ENCODE measurements at regions not wholly inside any gene's neighbourhood (a gene's known extent, or its start where the extent isn't known, plus 50 kb on each side); places are given as distances from the start of the nearest gene placed in this dataset.
"Not testable (repeated sequence)": the region's sequence is repeated elsewhere in the genome, so short reads cannot be mapped to it uniquely, and the experiment has no call there.

DNA sequence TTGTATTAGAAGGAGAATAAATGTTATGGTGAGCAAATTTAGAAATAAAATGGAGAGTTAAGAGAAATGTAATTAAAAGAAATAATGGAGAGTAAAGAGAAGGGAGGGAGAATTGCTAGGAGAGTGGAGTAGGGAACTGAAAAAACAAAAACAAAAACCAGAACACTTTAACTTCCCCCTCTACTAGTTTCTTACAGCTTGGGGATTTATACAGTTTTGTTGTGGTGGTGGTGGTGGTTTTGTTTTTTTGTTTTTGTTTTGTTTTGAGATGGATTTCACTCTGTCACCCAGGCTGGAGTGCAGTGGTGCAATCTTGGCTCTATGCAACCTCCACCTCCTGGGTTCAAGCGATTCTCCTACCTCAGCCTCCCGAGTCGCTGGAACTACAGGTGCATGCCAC is 322.4 kb downstream of the TMEM167A start:
- DNase-seq (ENCODE audit: low read depth in 2 of 2): no peak

DNA sequence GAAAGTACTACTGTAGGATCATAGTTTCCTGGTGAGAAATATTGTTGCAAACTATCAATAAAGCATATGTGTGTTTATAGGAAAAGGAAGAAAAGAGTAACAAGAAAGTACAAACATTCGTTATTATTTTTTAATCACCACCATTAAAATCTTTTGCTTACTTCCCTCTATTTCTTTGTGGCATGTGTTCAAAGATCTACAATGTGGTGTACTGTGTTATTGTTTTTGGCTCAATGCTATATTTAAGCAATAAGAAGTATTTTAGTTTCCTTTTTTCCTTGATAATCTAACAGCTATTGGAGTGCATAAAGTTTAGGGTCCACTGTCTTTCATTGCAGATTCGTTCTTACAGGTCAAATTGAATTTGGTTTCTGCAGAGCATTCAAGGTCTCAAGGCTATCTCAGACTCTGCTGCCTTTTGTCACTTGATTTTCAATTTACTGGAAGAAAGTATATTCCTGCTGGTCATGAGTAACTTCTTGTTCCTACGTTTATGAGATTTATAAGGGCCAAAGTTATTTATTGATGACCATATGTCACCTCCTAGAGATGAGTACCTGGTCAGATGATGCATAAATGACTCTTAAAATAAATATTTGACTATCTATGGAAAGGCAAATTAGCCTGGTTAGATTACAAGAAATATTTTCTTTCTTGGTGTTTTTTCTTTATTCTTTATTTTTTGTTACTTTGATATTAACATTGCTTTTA is 323.0 kb downstream of the TMEM167A start:
- no peak for DNase-seq (ENCODE audit: low read depth in 2 of 2)

DNA sequence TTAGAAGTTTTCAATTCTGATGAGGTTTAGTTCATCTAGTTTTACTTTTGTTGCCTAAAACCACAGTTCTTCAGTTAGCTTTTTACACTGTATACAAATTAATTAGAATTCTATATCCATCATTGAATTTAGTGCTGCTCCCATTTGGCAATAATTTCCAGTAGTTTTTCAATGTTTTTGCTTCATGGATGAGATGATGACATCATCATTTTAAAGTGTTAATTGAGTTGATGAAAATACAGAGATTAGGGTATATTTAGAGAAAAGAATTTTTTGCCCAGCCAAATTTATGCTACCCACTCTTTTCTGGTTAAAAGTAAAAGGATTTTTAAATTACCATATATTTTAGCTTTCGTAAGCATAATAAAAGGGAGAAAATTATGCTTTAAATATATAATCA is 323.8 kb downstream of the TMEM167A start:
- DNase-seq (ENCODE audit: low read depth in 2 of 2): no peak

DNA sequence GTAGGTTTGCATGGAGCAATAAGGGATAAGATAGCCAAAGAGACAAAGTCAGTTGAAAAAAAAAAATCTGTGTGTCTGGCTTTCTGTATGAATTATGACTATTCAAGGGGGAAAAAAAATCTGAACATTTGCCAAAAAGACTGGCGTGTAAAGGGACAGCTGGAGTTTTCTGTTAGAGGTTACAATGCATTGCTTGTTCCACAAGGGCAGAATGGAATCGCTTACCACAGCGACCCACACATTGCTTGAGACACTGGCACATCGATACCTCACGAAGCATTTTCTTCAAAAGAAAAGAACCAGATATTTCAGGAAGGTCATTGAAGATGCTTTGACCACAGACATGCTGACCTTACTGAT is 327.8 kb downstream of the TMEM167A start:
- no peak for DNase-seq (ENCODE audit: low read depth in 2 of 2)

DNA sequence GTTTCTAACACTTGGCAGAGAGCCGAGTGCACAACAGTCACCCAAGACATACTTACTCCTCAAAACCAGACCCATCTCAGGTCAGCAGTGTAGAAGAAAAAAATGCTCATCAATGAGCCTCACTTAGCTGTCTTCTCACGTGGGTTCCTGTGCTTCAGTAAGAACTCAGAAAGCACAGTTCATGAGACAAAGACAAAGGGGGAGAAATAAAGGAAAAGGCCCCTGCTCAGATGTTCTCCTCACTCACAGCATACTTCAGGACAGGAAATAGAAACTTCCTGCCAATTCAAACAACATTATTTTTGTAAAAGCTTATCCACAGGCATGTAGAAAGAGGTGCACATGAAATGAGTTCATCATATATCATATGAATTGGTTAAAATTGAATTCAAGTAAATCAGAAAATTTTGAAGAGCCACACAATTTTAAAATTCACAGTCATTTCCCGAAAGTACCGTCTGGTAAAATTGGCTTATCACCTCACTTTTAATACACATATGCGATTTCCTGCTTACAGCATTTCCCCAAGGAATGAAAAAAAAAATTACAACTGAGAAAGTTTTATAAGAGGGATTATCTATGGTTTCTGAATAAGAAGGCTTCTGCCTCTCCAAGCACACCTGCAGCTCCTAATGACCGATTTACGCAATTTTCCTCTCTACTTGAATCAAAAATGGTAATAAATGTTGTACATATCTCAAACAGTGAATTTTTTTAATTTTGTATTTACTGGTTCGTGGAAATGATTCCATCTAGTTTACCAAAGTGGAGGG is 328.3 kb downstream of the TMEM167A start:
- no peak for DNase-seq (ENCODE audit: low read depth in 2 of 2)

DNA sequence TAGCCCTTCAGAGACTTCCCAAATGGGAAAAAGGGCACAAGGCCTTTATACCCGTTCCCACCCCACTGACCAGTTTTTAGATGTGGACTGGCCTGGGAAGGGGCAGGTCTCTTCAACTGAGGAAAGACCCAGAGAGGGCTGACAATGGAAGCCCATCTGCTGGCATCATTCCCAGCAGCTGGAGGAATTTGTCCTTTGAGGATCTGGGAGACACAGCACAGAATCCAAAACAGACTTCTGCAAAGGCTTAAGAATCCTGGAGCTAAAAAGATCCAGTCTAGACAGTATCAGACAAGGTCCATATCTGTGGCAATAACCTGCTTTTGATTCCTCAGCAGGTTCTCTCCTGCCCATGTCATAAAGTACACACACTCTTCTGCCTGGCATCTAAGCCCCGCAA is 329.2 kb downstream of the TMEM167A start:
- no peak for DNase-seq (ENCODE audit: low read depth in 2 of 2)

DNA sequence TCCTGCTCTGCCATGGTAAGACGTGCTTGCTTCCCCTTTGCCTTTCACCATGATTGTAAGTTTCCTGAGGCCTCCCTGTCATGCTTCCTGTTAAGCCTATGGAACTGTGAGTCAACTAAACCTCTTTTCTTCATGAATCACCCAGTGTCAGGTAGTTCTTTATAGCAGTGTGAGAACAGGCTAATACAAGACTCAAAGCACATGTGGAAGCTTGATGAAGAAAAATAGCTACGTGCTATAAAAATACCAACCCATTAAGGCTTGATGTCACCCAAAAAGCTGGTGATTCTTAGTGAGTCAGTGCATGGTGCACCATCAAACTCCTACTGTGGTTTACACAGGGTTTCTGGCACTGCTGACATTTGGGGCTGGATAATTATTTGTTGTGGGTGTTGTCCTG is 332.2 kb downstream of the TMEM167A start:
- DNase-seq (ENCODE audit: low read depth in 2 of 2): no peak

DNA sequence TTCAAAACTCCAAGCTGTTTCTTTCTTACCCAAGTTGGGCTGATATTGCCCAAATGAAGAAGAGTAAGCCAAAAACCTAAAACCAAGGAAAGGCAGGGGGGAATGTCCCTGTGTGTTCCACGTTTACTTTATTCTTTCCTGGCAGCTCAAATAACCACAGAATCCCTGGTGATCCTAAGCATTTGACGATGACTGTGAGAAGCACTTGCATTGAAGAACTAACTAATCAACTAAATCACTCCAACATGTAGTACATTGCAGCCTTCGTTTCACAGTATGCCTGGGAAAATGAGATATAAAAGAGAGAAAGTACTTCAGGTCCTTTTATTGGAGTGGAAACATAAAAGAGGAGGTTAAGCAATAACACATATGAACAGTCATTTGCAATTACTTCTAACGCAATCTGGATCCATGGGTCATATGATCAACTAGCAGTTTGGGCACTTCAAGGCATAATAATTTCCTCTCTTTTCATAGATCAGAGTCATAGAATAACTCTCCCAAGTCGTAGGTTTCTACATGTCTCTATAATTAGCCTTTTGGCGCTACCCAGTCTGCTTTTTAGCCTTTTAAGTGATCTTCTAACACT is 338.4 kb downstream of the TMEM167A start:
- DNase-seq (ENCODE audit: low read depth in 2 of 2): no peak

DNA sequence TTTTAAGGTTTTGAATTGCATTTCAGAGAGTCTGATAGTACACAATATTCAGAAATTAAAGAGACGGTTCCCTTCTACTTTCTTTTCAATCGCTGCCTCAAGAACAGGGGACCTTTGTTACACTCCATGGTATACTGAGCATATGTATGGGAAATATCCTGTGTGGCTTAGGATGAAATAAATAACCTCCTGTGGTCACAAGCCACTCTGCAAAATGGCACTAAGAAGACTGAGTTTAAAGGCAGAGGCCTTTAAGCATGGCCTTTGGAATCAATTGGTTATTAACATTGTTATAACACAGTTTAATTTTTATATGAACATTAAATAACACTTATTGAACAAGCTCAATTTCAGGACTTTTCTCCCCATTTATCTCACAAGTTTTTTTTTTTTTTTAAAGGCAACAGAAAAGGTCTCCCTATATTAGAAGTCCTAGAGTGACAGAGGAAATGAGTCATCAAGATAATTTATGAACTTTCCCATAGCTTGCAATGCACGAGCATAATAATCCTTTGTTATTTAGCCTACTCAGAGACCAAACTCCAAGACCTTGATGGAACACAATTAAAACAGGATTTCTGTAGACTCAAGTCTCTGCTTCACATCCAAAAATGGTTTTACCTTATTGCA is 341.9 kb downstream of the TMEM167A start:
- DNase-seq (ENCODE audit: low read depth in 2 of 2): no peak

DNA sequence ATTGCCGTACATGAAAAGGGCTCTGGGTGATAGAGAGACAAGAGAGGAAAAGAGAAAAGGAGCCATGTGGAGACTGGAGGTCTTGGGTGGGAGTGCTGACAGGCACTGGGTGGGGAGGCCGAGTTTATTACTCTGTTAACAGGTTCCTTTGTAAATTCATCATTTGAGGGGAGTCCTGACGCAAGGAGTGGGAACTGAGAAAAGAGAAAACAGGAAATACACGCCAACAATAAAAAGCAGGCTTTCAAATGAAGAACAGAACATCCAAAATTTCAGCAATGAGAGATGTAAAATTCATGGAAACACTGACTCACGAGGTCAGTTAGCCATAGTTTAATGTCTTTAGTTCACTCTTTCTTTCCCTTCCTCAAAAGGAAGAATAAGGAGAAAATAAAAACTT is 342.8 kb downstream of the TMEM167A start:
- DNase-seq (ENCODE audit: low read depth in 2 of 2): no peak

DNA sequence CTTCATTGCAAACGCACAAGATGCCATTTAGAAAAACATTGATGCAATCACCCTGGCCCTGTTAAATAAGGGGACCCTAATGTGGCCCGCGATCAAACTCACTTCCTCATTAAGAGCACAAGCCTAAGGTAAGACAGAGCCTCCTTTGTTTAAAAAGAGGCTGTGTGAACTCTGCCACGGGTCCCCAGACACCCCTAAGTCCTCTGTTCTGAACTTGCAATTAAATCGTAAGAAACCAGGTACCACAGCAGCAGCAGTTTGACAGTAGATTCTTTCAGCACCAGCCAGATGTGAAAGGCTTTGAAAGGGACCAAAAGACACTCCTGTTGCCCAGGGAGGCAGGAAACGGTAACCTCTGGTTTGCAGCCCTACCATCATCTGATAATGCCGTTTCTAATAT is 346.3 kb downstream of the TMEM167A start:
- no peak for DNase-seq (ENCODE audit: low read depth in 2 of 2)

DNA sequence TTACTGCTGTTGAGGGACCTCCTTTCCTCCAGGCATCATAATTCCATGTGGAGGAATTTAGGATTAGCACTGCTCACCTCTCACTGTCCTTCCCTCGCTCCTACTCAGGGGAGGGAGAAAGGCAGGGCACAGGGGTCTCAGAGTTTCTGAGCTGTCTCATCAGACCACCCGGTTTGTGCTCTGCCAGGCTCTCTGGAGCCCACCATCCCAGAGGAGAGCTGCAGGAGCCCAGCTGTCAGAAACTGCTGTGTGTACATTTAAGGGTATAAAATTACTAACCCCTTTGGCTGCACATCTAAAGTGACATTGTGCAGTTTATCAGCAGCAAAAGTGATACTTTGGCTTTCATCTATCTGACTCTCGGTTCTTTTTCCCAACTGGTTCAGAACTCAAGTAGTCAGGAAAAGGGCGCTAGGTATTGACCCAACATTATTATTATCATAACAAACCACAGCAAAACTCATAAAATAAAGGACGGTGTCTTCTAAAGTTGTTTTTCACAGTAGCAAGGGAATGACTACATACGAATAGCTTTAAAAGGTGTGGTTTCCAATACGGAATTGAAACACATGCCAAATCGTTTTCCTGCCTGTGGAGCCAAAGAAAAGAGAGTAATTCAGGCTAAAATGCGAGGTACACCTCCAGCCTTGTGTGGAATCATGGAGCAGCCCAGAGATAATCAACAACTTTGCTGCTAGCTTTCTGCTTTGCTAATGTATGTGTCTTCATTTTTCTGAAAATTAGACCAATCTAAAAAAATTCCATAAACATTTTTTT is 348.1 kb downstream of the TMEM167A start:
- no peak for DNase-seq (ENCODE audit: low read depth in 2 of 2)

DNA sequence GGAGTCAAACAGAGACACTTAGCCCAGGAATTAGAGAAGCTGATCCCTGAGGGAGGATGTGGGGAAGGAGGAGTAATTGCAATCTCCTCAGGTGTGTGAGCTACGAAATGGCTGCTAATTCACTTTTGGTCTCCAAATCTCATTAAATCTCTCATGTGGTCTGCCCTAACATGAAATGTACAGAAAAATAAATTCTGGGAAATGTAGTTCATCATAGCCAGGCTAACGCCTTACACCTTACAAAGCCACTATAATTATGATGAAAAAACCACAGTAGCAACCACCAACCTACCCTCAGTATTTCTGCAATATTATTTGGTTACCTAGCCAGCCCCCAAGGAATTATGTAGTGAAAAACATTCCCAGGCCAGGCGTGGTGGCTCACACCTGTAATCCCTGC is 354.0 kb downstream of the TMEM167A start:
- DNase-seq (ENCODE audit: low read depth in 2 of 2): no peak

DNA sequence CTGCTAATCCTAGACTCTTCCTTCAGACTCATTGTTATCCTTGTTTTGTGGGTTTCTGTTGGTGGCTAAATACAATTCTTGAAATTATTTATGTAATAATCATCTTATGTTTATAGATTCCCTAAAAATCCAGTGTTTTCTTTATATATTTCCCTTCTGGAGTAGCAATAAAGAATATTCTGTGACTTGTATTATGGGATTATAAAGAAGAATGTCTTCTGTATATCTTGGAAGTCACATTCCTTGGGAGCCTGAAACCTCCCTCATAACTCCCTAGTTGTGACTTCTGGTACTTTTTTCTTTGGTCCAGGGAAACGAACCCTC is 356.1 kb downstream of the TMEM167A start:
- DNase-seq (ENCODE audit: low read depth in 2 of 2): no peak

DNA sequence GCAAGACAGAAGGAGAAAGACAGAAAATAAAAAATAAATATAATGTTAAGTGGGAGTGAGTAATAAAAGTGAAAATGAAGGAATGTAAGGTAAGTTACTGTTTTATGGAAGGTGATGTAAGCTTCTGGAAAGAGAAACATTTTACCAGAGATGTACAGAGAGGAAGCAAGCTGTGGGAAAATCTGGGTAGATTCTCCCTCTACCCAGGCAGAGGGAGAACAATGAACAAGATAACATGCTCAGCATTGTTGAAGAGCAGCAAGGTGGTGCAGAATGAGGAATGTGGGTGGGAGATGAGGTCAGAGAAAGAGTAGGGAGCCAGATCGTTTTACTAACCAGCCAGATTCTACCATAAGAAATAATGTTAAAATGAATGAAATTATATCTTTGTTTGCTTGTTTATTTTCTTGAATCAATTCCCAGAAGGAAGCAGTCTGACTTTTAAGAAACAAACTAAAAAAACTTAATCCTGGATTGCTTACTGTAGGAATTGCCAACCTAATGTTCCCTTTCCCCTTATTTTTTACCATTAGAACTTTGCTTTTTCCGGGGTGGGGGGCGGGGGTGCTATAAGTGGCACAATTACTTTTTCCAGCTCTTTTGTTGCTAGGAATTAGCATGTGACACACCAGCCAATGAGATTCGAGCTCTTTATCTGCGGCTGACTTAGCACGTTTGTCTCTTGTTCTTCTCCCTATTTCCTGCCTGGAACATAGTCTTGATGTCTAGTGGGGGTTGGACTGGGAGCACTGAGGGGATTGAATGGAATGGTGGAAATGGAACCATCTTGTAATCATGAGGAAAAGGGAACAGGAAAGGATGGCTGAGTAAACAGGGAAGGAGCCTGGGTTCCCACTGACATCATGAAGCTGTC is 356.7 kb downstream of the TMEM167A start:
- DNase-seq (ENCODE audit: low read depth in 2 of 2): no peak

DNA sequence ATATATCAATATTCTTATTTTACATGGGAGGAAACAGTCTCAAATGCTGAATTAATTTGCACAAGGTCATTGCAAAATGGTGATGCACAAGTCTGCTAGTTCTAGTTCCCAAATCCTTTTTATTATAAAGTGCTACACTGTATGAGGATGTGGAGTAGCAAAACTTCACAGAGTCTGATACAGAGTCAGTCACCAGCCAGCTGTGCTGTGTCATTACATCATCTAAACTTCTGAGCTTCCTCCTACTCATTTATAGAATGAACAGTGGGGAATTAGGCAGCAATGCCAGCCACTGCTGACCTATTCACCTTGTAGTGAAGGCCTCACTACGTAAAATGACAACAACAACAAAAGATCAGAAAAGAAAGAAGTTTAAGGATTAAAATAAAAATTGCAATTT is 357.8 kb downstream of the TMEM167A start:
- no peak for DNase-seq (ENCODE audit: low read depth in 2 of 2)

DNA sequence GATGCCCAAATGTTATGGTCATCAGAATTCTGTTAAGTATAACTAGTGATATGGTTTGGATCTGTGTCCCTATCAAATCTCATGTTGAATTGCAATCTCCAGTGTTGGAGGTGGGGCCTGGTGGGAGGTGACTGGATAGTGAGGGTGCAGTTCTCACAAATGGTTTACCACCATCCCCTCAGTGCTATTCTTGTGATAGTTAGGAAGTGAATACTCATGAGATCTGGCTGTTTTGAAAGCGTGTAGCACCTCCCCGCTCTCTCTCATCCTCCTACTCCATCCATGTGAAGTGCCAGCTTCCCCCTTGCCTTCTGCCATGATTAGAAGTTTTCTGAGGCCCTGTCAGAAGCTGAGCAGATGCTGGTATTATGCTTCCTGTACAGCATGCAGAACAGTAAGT is 359.5 kb downstream of the TMEM167A start:
- no peak for DNase-seq (ENCODE audit: low read depth in 2 of 2)

DNA sequence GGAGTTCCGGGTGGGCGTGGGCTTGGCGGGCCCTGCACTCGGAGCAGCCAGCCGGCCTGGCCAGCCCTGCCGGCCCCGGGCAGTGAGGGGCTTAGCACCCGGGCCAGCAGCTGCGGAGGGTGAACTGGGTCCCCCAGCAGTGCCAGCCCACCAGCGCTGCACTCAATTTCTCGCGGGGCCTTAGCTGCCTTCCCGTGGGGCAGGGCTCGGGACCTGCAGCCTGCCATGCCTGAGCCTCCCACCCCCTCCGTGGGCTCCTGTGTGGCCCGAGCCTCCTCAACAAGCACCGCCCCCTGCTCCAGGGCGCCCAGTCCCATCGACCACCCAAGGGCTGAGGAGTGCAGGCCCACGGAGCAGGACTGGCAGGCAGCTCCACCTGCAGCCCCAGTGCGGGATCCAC is 362.5 kb downstream of the TMEM167A start:
- DNase-seq (ENCODE audit: low read depth in 2 of 2): not testable (repeated sequence)

DNA sequence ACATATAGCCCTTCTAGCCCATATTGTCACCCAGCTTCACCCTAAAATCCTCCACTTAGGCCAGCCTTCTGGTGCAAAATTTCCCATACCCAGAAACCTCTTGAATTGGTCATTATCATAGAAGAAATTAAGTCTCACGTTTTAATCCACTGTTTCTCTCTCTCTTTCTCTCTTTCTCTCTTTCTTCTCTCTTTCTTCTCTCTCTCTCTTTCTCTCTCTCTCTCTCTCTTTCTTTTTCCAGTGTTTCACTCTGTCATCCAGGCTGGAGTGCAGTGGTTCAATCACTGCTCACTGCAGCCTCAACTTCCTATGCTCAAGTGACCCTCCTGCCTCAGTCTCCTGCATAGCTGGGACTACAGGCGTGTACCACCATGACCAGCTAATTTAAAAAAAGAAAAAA is 363.4 kb downstream of the TMEM167A start:
- DNase-seq (ENCODE audit: low read depth in 2 of 2): no peak

DNA sequence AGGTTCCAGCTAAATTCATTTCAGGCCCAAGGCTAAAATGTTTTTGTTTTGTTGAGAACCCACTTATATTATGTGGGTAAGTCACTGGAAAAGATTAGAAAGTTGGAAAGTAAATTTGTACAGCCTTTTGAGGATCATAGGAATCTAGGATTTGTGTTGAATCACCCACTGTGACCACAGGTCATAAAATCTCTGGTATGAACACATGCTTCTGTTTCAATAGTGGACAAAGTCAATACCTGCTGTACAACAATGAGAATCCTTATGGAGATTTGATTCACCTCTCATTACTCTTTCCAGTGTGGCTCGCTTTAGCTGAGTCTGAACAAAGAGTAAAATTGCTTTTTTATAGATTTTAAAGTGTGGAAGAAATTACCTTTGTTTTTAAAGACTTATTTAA is 369.5 kb downstream of the TMEM167A start:
- no peak for DNase-seq (ENCODE audit: low read depth in 2 of 2)

DNA sequence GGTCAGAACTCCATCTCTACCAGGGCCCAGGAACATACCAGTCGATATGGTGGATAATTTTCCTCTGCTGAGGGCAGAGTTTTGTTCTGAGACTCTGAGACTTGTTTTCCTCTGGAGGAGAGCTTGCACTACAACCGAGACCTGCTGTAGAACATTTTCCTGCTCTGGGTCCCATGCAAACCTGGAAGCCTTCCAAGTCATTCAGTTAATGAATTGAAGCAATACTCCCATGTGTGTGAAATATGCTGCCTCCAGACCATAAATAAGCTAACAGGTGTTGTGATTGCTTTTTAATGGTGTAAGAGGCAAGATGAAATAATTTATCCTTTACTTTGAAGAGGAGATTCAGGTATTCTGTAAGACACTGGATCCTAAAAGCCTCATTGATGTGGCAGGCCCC is 372.8 kb downstream of the TMEM167A start:
- no peak for DNase-seq (ENCODE audit: low read depth in 2 of 2)
